HG02870 (cell line): ENCODE measurements at regions not wholly inside any gene's neighbourhood (a gene's known extent, or its start where the extent isn't known, plus 50 kb on each side); places are given as distances from the start of the nearest gene placed in this dataset.
"Not testable (repeated sequence)": the region's sequence is repeated elsewhere in the genome, so short reads cannot be mapped to it uniquely, and the experiment has no call there.

Experiments used
- ATAC-seq: cut with Tn5 transposase; IDR thresholded peaks from one replicate; pipeline ENCODE4 v1.9.1; 2021; ENCODE audit warnings: mild to moderate bottlenecking, moderate library complexity; ENCODE audit not compliant: unreplicated experiment

DNA sequence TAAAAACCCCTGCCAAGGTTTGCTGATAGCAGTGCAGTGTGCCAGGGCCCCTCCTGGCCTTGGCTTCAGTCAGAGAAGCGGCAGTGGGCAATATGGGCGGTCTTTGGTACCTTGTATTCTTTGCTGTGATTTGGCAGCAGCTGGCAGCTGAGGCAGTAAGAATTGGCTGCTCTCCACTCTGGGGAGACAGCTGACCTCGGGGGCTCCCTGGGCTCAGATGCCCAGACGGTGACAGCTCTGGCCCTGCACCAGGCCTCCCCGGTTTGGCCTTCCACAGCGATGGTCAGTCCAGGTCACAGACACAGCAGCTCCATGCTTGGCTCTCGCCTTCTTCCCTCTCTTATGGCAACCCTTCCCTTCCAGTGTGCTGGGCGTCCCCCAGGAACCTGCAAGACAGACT lies 330.9 kb downstream of the BCOR start:
- no peak for ATAC-seq

DNA sequence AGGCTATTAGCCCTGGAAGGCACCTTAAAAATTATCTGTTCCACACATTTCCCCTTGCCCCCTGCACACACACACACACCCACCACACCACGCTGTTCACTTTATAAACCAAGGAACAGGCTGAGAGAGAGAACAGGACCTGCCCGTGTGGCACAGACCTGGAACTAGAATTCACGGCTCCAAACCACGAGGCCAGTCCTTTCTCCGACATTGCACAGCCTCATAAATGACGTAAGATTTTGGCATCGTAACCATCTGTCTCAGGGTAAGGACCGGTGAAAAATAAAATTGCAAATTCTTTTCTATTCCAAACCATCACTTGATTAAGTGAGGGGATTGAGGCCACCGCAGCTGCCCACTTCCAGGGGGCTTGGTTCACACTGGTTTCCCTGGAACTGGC lies 330.3 kb downstream of the BCOR start:
- no peak for ATAC-seq

DNA sequence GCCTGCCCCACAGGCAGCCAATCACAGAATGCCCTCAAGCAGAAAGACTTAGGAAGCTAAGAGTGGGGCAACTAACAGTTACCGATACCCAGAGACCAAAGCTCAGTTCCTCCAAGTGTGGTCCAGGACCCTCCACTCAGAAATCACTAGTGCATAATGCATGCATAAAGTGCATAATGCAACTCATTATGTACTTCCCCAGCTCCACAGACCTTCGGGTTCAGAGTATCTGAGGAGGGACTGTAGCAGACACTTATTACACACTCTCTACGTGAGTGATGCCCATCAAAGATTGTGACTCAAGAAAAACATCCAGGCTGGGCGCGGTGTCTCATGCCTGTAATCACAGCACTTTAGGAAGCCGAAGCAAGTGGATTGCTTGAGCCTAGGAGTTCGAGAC lies 328.0 kb downstream of the BCOR start:
- ATAC-seq = no peak

DNA sequence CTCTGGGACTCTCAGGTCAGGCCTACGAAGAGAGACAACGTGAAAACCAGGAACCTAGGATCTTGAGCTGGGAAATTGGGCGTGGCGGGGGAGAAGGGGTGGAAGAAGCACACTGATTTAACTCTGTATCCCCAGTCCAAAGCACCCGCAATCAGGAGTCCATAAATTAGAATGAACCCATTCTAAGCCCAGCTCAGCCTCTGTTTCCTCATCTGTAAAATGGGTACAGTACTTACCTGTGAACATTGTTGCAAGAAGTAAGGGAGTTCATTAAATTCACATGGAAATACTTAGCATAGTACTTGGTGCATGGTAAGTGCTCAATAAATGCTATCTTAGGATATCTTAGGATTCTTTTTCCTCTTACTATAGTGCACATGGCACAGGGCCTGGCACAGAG lies 326.7 kb downstream of the BCOR start:
- no peak for ATAC-seq

DNA sequence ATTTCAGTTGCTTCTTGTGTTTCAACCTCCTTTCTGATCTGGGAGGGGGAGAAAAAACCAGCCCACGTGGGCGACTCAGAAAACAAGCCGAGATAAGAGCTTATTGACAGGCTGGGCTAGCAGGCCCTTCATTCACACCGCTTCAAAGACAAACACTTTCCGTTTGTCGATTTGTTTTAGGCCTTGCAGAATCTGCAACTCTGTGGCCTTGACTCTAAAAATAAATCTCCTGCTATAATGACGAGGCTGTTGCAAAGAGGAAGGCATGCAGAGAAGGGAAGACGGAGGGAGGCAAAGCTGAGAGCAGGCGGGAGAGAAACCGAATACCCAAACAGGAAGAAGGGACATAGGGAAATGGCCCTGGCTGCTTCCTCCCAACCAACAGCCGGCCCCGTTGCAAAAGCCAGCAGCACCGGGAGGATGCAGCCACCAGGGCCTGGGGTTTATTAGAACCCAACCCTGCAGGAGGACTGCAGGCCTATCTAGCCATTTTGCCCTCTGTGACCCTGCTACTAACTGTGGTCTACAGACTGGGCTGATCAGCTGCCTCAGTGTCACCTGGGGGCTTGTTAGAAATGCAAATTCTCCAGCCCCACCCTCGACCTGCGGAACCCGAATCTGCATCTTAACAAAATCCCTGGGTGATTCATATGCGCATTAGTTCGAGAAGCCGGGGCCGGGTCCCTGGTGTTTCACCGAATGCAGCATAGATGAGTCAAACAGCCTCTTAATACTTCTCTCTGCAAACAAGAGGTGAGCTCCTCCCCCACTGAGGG lies 325.5 kb downstream of the BCOR start:
- ATAC-seq = no peak

DNA sequence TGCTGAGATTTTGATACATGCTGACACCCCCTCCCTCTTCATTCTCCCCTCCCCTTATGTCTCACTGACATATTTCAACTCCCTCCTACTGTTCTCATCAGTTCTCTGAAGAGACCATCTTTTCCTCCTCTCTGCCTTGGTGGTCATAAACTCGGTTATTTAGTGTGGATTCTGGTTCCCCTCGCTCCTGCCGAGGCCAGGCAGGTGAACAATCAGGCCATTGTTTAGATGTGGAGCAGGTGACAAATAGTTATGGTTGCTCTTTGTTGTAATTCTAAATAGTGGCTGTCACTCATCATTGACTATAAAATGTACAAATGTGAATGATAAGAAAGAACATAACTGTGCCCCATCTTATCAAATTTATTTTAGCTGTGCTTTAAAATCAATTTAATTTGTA lies 324.6 kb downstream of the BCOR start:
- no peak for ATAC-seq

DNA sequence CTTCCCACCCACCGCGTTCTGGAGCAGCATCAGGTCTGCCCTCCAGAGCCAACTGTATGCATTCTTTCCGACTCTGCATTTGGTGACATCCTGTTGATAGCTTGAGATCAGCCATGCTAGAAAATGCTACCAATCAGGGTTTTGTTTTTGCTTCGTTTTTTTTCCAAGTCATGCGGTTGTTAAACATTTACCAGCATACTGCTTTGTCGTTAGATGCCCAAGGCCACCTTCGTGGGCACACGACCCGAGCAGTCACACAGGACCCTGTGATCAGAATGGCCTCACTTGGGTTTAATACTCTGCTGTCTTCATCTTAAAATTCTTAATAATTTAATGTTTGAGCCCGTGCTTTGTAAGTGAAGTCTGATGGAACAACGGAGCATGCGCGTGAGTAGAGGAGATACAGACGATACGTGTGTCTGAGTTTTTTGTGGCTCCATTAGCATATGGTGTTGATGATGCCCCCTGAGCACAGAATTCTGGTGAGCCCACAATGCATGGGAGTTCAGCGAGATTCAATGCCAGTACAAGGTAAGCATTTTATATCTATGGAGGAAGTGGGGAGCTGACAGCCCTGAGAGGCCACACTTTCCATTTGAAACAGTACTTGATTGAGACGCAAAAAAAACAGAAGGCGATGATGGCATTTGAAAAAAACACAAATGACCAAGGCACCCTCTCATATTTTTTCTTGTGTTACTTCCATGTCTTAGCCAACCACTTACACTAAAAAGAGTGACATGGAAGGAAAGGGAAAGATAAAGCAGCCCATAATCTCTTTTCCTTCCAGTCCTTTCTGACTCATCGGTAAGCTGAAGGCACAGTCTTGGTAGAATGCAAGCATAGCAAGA lies 323.6 kb downstream of the BCOR start:
- ATAC-seq = no peak

DNA sequence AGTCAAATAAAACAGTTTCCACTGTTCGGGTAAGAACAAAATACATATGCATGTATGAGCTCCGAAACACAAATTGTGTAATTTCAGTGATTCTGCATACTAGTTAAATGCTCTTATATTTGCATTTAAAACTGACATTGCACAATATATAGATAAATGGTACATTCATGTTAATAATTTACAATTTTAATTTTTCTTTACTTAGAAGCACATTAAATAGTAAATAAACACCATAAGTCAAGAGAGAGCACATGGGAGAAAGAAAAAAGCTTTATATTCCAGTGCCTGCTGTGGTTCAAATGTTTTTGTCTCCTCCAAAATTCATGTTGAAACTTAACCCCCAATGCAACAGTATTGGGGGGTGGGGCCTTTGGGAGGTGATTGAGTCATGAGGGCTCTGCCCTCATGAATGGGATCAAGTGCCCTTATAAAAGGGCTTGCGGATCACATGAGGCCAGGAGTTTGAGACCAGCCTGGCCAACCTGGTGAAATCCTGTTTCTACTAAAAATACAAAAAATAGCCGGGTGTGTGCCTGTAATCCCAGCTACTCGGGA lies 322.9 kb downstream of the BCOR start:
- no peak for ATAC-seq

DNA sequence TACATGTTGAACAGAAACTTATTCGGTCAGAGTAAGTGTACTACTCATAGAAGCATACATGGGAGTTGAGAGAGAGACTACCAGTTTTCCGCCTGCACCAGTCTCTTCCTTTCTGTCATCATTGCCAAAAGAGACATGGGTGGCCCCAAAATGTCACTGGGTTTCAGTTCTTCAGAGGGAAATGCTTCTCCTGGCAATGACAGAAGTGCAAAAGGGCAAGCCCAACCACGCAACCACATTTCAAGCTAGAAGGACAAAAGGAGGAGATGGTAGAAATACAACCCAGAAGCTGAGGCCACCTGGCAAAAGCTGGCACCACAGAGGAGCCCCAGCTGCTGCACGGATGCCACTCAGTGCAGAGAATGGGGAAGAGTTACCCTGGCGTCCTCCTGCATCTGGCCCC lies 320.1 kb downstream of the BCOR start:
- ATAC-seq = no peak

DNA sequence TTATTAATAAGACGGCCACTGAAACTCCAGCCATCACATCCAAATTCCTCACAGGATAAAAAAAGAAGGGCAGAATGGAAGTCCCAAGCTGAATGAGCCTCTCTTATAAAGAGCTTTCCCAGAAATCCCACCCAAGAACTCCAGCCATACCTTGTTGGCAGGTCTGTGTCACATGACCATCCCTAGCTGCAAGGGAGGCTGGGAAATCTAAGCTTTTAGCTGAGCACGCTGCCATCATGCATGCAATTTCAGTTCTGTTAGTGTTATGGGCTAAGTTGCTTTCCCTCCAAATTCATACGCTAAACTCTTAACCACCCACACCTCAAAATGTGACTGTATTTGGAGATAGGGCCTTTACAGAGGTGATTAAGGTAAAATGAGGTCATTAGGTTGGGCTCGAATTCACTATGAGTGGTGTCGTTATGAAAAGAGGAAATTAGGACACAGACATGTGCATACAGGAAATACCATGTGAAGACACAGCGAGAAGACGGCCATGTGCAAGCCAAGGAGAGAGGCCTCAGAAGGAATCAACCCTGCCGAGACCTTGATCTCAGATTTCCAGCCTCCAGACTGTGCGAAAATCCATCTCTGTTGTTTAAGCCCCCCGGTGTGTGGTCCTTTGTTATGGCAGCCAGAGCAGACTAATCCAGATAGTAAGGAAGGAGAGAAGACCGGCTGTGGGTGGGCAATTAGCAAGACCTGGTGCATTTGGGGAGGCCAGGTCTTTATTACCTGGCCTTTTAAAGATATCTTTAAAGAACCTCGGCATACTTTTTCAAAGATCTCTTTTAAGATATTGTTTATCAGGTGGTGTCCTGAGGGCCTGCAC lies 317.6 kb downstream of the BCOR start:
- no peak for ATAC-seq

DNA sequence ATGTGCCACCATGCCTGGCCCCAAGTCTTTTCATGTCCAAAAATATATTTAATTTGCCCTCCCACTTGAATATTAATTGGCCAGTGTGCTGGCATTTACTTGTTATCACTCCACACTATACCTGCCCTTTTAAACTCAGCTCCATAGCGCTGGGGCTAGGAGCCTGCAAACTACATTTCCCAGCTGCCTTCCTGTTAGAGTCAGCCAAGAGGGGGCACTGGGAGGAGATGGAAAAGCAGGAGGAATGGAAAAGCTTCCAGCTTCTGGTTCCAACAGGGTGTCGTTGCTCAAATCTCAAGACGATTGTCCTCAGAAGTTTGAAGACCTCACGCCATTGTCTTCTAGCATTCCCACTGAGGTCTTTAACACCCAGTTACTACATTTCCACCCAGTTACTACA lies 315.5 kb downstream of the BCOR start:
- ATAC-seq = no peak

DNA sequence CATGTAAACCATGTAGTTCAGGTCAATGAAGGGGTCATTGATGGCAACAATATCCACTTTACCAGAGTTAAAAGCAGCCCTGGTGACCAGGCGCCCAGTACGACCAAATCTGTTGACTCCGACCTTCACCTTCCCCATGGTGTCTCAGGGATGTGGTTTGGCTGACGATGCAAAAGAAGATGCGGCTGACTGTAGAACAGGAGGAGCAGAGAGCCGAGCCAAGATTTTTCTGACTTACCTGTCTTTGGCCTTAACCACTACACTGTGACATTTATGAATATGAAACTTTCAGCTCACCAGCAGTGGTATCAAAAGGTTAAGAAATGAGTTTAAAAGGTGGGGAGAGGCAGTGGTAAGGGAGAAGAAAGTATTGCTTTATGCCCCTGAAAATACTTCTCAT lies 309.8 kb downstream of the BCOR start:
- no peak for ATAC-seq

DNA sequence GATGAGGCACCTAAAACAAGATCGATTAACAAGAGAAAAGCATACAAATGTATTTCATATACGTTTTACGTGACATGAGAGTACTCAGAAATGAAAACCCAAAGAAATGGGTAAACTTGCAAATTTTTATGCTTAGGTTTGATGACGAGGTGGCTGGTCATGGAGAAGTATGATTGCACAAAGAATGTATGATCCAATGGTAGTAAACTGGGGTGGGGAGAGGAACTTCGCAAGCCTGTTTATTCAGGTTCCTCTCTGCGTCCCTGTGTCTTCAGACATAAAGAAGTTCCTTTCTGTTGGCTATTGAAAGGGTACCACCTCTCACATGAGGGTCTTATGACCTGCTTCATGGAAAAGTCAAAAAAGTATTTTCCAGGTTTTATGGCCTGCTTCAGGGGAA lies 309.2 kb downstream of the BCOR start:
- no peak for ATAC-seq

DNA sequence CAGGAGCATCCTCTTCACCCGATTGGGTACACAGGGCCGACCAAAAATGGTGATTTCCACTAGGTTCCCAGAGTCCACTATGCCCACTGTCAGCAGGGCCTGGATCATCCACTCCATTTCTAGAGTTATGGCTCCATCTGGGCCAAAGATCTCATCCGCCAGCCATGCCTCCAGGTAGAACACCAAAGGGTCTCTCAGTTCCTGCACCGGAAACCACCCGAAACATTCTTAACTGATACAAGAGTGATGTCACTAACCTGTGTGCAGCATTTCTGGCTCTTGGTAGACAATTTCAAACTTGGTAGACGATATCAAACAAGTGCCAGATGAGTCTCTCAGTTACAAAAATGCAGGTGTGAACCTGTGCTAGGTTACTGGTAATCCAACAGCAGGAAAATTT lies 306.1 kb downstream of the BCOR start:
- ATAC-seq = no peak

DNA sequence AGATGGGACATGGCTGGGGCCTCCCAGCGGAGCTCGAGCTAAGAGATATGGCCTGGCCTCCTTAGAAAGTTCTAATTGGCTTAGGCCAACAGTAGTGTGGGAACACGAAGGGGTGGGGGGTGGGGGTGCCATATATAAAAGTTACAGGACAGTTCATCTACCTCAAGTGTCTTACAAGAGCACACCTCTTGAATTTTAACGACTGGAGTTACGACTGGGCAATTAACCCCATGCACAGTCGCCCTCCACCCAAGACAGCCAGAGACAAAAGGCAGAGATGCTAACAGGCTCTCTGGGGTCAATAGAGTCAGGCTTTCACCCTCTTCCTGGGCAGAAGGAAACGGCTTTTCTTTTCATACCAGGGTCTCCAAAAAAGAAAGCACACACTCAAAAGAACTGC lies 302.2 kb downstream of the BCOR start:
- no peak for ATAC-seq

DNA sequence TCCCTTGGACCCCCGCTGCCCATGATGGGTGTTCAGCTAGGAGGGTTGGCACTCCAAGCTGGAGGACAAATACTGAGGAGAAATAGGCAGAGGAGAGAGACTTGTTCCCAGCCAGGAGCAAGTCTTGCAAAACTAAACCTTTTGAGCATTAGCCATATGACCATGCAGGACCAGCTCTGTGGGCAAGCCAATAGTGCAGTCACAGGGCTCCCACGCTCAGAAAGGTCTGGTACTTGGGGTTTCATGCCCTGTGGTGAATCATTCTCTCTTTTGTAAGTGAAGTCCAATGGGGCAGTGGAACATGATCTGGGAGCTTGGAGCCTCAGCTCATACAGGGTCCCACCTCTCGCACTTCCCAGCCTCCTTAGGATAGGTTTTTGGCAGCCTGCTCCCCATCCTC lies 300.9 kb downstream of the BCOR start:
- ATAC-seq = no peak

DNA sequence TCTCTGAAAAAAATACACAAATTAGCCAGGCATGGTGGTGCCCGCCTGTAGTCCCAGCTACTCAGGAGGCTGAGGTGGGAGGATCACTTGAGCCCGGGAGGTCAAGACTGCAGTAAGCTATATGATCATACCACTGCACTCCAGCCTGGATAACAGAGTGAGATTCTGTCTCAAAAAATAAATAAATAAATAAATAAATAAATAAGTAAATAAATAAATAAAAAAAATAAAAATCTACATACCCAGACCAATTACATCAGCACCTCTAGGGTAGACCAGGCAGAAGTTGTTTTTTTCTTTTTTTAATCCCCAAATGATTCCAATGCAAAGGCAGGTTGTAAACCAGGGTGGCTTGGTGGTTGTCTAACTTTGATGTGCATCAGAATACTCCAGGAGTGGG lies 299.3 kb downstream of the BCOR start:
- not testable (repeated sequence) for ATAC-seq

DNA sequence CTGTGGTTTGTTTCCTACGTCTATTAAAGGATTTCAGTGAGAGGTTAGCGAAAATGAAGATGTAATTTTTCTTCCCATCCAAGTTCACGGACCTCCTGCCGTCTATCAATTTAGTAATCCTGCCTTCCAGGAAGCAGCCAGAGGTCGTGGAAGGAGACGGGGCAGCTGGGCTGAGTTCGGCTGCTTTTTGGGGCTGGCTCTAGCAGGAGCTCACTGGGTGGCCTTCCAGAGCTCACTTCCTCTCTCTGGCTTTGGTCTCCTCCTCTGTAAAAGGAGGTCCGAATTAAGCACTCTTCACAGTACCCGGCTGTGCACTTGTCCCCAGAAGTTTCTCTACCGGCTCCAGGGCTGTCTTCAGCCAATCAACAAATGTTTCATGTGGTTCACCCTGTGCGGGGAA lies 295.4 kb downstream of the BCOR start:
- no peak for ATAC-seq

DNA sequence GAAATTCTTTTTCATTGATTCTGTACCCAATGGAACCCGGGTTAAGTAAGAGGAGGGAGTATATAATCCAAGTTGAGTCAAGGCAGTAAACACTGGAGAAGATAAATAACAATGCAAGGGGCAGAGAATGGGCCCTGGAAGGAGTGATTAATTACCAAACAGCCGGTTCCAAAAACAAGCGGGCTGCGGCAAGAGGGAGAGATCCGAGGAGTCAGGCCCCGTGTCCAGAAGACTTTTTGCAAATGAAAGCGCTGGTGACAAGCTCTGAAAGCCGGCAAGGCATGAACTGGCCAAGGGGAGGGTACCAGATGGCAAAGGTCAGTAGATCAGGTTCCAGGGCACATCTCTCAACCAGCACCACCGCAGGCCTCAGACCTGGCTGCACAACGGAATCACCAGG lies 294.9 kb downstream of the BCOR start:
- no peak for ATAC-seq

DNA sequence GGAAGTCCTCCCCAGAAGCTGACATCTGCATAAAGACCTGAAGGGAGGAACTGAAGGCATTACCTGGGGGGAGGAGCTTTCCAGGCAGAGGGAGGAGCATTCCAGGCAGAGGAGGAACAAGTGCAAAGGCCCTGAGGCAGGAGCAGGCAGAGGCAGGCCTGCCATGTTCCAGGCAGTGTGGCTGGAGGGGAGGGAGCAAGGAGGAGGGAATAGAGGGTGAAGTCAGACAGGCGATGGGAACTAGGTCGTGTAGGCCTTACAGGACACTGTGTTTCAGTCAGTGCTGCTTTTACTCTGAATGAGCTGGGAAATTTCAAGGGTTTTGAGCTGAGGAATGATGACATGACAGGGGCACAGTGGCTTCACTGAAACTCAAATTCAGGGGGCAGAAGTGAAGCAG lies 292.7 kb downstream of the BCOR start:
- no peak for ATAC-seq

DNA sequence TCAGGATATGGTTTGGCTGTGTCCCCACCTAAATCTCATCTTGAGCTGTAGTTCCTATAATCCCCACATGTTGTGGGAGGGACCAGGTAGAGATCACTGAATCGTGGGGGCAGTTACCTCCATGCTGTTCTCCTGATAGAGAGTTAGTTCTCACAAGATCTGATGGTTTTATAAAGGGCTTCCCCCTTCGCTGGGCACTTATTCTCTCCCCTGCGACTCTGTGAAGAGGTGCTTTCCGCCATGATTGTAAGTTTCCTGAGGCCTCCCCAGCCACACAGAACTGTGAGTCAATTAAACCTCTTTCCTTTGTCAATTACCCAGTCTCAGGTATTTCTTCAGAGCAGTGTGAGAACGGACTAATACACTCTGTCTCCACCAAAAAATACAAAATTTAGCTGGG lies 291.9 kb downstream of the BCOR start:
- no peak for ATAC-seq
